ENCODE measurements at regions not wholly inside any gene's neighbourhood (a gene's known extent, or its start where the extent isn't known, plus 50 kb on each side); places are given as distances from the start of the nearest gene placed in this dataset.

GRCh38 chr13:108460746-108461145, 168.7 kb upstream of the MYO16 start:
- Mint-ChIP-seq H3K36me3 (ENCODE audit: insufficient read depth in 1 of 3, low read depth in 3 of 3) (no peaks in the 10 kb centered on the region; a peak in 2 of 7 replicates), H3K9me3 (peaks cover 6 to 7% of the 10 kb centered on the region in 2 experiments; a peak in 3 of 5 replicates), H3K4me3 (no peak overlapping the region), H3K27me3 (ENCODE audit: low read depth) (no peaks in the 10 kb centered on the region; the same call in 1 of the 2 replicates), H3K27ac (no peak overlapping the region), H3K4me1 (no peaks in the 10 kb centered on the region)
- H3K18ac ChIP-seq (ENCODE audit: insufficient read length, low read depth, low read length), result no peak overlapping the region
- H4K5ac ChIP-seq (ENCODE audit: insufficient read length, low read depth, low read length), result no peak overlapping the region
- no peak overlapping the region for H2AK5ac ChIP-seq (ENCODE audit: insufficient read length, low read length)
- no peaks in the 10 kb centered on the region for H3K79me1 ChIP-seq (ENCODE audit: insufficient read depth, low read depth, low read length, poor library complexity, severe bottlenecking)
- H2BK15ac ChIP-seq (ENCODE audit: low read depth, low read length), result no peak overlapping the region
- no peaks in the 10 kb centered on the region for H3K79me2 ChIP-seq (ENCODE audit: insufficient read depth, low read length)
- no peak overlapping the region for H3T11ph ChIP-seq (ENCODE audit: low read length)
- no peak overlapping the region for H2BK120ac ChIP-seq (ENCODE audit: low read depth, low read length, poor library complexity, severe bottlenecking)
- H3K27me3 ChIP-seq (ENCODE audit: insufficient read depth, low read length), result no peaks in the 10 kb centered on the region
- H3K9me3 ChIP-seq (ENCODE audit: control insufficient read depth, low read depth, low read length), result no peaks in the 10 kb centered on the region
- H2BK20ac ChIP-seq (ENCODE audit: low read depth, low read length, poor library complexity, severe bottlenecking), result no peak overlapping the region
- H2BK12ac ChIP-seq (ENCODE audit: insufficient read length, low read depth, low read length), result no peak overlapping the region
- no peak overlapping the region for H3K14ac ChIP-seq (ENCODE audit: insufficient read depth, low read length)
- no peak overlapping the region for H3K27ac ChIP-seq (ENCODE audit: insufficient read length, low read depth, low read length)
- no peak for TF ChIP-seq CTCF (conservative IDR thresholded peaks at IDR 0.05)
- H3K23ac ChIP-seq (ENCODE audit: insufficient read length, low read depth, low read length), result no peak overlapping the region
- H3K4ac ChIP-seq (ENCODE audit: low read depth, low read length), result no peak overlapping the region
- no peaks in the 10 kb centered on the region for H3K4me1 ChIP-seq (ENCODE audit: insufficient read depth, low read length)
- DNase-seq, result no peak
- H4K20me1 ChIP-seq (ENCODE audit: control insufficient read depth, insufficient read depth, insufficient read length), result no peaks in the 10 kb centered on the region
- no peak overlapping the region for H2BK5ac ChIP-seq (ENCODE audit: insufficient read length, low read length)
- no peaks in the 10 kb centered on the region for H3K23me2 ChIP-seq (ENCODE audit: insufficient read length, low read depth, low read length, poor library complexity, severe bottlenecking)
- WGBS (ENCODE audit: extremely low coverage, insufficient read length, low lambda C conversion rate), result no CpG with 5 or more reads among the region's 4 CpGs
- H3K9ac ChIP-seq (ENCODE audit: extremely low read depth, insufficient read length, low read length), result no peak overlapping the region
- H3K4me2 ChIP-seq (ENCODE audit: insufficient read depth, insufficient read length, low read length), result no peak overlapping the region
- H2AFZ ChIP-seq (ENCODE audit: low read length), result no peak overlapping the region
- H4K91ac ChIP-seq (ENCODE audit: insufficient read length, low read depth, low read length), result no peak overlapping the region
- no peak overlapping the region for H4K8ac ChIP-seq (replicated peaks; ENCODE audit: insufficient read length, low read depth, low read length)
- no peak overlapping the region for H3K56ac ChIP-seq (ENCODE audit: insufficient read length, low read depth, low read length)
